DOHH2 (cell line): ENCODE measurements at regions not wholly inside any gene's neighbourhood (a gene's known extent, or its start where the extent isn't known, plus 50 kb on each side); places are given as distances from the start of the nearest gene placed in this dataset.
A peak's percentile ranks its signal among the peaks of the same experiment; 100 is the strongest.
"Not testable (repeated sequence)": the region's sequence is repeated elsewhere in the genome, so short reads cannot be mapped to it uniquely, and the experiment has no call there.

ENCODE experiments used
- H3F3A ChIP-seq: fragments of 200-600 bp; sonication (generic), shearing (Covaris generic); 2 replicates; pipeline ENCODE4 v1.6.0; 2016; ENCODE audit warnings: antibody characterized with exemption, mild to moderate bottlenecking; ENCODE audit not compliant: control insufficient read depth, insufficient read depth
- H3K27ac ChIP-seq: fragments of 200-600 bp; sonication (generic); 2 replicates; pipeline ENCODE4 v1.5.1; 2014; ENCODE audit warnings: low read depth, mild to moderate bottlenecking, low read length, moderate library complexity
- H3K27me3 ChIP-seq: fragments of 200-600 bp; sonication (generic); 2 replicates; pipeline ENCODE4 v1.6.1; 2014; ENCODE audit warnings: mild to moderate bottlenecking, low read length, mixed read lengths; ENCODE audit not compliant: control insufficient read depth
- H3K36me3 ChIP-seq: fragments of 200-600 bp; sonication (generic); 2 replicates; pipeline ENCODE4 v1.6.1; 2014; ENCODE audit warnings: mild to moderate bottlenecking, low read length, moderate library complexity, mixed read lengths; ENCODE audit not compliant: control insufficient read depth
- H3K4me1 ChIP-seq: fragments of 200-600 bp; sonication (generic); 2 replicates; pipeline ENCODE4 v1.6.1; 2014; ENCODE audit warnings: mild to moderate bottlenecking, low read length, mixed read lengths; ENCODE audit not compliant: control insufficient read depth
- H3K4me2 ChIP-seq: fragments of 200-600 bp; sonication (generic); 2 replicates; pipeline ENCODE4 v1.6.0; 2014; ENCODE audit warnings: mild to moderate bottlenecking, low read length, moderate library complexity
- H3K4me3 ChIP-seq: fragments of 200-600 bp; sonication (generic); 2 replicates; pipeline ENCODE4 v1.5.1; 2014; ENCODE audit warnings: mild to moderate bottlenecking, low read length, mixed read lengths
- H3K79me2 ChIP-seq: fragments of 200-600 bp; sonication (generic); 2 replicates; pipeline ENCODE4 v1.6.1; 2014; ENCODE audit warnings: mild to moderate bottlenecking, low read length, mixed read lengths; ENCODE audit not compliant: control insufficient read depth
- H3K9me2 ChIP-seq: fragments of 200-600 bp; sonication (generic); replicated peaks from 2 replicates; pipeline ENCODE4 v1.6.1; 2014; ENCODE audit warnings: mild to moderate bottlenecking, low read length, mixed read lengths; ENCODE audit not compliant: control insufficient read depth
- H3K9me3 ChIP-seq: fragments of 200-600 bp; sonication (generic); 2 replicates; pipeline ENCODE4 v1.6.1; 2014; ENCODE audit warnings: antibody characterized with exemption, low read length, mixed read lengths; ENCODE audit not compliant: control insufficient read depth, insufficient read depth
- H4K20me1 ChIP-seq: fragments of 200-600 bp; sonication (generic); 2 replicates; pipeline ENCODE4 v1.6.0; 2014; ENCODE audit warnings: low read depth, mild to moderate bottlenecking, antibody characterized with exemption, low read length, moderate library complexity; ENCODE audit not compliant: control insufficient read depth, insufficient read depth
- CTCF ChIP-seq: fragments of 200-600 bp; sonication (generic); IDR thresholded peaks from one replicate; pipeline ENCODE4 v1.5.1; 2014; ENCODE audit warnings: antibody characterized with exemption, mild to moderate bottlenecking, low read depth, low read length; ENCODE audit not compliant: poor library complexity, severe bottlenecking
- EZH2phosphoT487 ChIP-seq: fragments of 200-600 bp; sonication (generic); IDR thresholded peaks from 2 replicates; pipeline ENCODE4 v1.6.1; 2017; ENCODE audit warnings: borderline replicate concordance, mild to moderate bottlenecking, antibody characterized with exemption, low read length, moderate library complexity, mixed read lengths

DNA sequence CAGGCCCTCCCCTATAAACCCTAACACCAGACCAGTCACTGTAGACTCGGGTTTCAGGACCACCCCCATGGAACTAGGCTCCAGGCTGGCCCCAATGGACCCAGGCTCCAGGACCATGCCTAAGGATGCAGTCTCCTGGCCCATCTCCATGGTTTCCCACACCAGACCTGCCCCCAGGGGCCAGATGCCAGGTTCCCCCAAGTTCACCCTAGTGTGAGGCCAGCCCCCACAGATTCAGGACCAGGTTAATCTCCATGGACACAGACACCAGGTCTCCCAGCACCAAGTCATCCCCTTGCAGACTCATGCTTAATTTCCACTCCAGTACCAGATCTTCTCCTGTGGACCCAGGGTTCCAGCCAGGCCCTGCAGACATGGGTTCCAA is 103.8 kb upstream of the LANCL2 start:
- H3K4me2 ChIP-seq = no peak overlapping the region
- no peaks in the 10 kb centered on the region for H3F3A ChIP-seq

GRCh38 chr7:55265328-55265727 is 99.8 kb upstream of the LANCL2 start:
- not testable (repeated sequence) for H3K27me3 ChIP-seq, H4K20me1 ChIP-seq, H3K9me3 ChIP-seq, H3K79me2 ChIP-seq, H3K9me2 ChIP-seq, H3F3A ChIP-seq, H3K27ac ChIP-seq, H3K4me3 ChIP-seq, H3K4me1 ChIP-seq, H3K4me2 ChIP-seq, H3K36me3 ChIP-seq

More for the DNA sequence above, 103.8 kb upstream of the LANCL2 start:
- Histone ChIP-seq H3K9me3 (no peaks in the 10 kb centered on the region), H3K9me2 (no peaks in the 10 kb centered on the region), H3K4me1 (no peaks in the 10 kb centered on the region), H3K36me3 (no peaks in the 10 kb centered on the region), H3K79me2 (no peaks in the 10 kb centered on the region), H3K4me3 (no peak overlapping the region), H3K27me3 (peaks cover 6% of the 10 kb centered on the region), H4K20me1 (no peaks in the 10 kb centered on the region), H3K27ac (no peak overlapping the region)
- TF ChIP-seq EZH2phosphoT487 = no peak
- no peak for TF ChIP-seq CTCF

GRCh38 chr7:55265836-55266642 is 99.1 kb upstream of the LANCL2 start:
- H3K9me2 ChIP-seq = no peaks in the 10 kb centered on the region
- no peak for TF ChIP-seq EZH2phosphoT487
- TF ChIP-seq CTCF = no peak
- no peaks in the 10 kb centered on the region for H3K36me3 ChIP-seq
- H3K4me1 ChIP-seq = no peaks in the 10 kb centered on the region
- H3F3A ChIP-seq = no peaks in the 10 kb centered on the region
- no peaks in the 10 kb centered on the region for H3K79me2 ChIP-seq
- no peaks in the 10 kb centered on the region for H4K20me1 ChIP-seq
- no peak overlapping the region for H3K4me3 ChIP-seq
- H3K27me3 ChIP-seq = peaks cover 6% of the 10 kb centered on the region; the same call in 1 of the 2 replicates
- H3K9me3 ChIP-seq = no peaks in the 10 kb centered on the region
- H3K4me2 ChIP-seq = no peak overlapping the region
- no peak overlapping the region for H3K27ac ChIP-seq

- no peaks in the 10 kb centered on the region for H3K79me2 ChIP-seq
- no peak overlapping the region for H3K4me3 ChIP-seq
- H3K27me3 ChIP-seq = peaks cover 7% of the 10 kb centered on the region; the same call in 1 of the 2 replicates
- H3F3A ChIP-seq = no peaks in the 10 kb centered on the region
- no peaks in the 10 kb centered on the region for H3K36me3 ChIP-seq
- H3K9me2 ChIP-seq = no peaks in the 10 kb centered on the region
- no peak overlapping the region for H3K4me2 ChIP-seq
- TF ChIP-seq CTCF = peak; percentile 55
- TF ChIP-seq EZH2phosphoT487 = no peak
- no peaks in the 10 kb centered on the region for H3K4me1 ChIP-seq
- H4K20me1 ChIP-seq = no peaks in the 10 kb centered on the region
- H3K9me3 ChIP-seq = no peaks in the 10 kb centered on the region
- no peak overlapping the region for H3K27ac ChIP-seq
Observed at GRCh38 chr7:55271069-55271626, 94.0 kb upstream of the LANCL2 start.
